Activated T-helper 17 cell treated with anti-CD3 and anti-CD28 coated beads, Interleukin-2, amount 50 U/mL, for 72 hours (primary cell): ENCODE measurements at regions not wholly inside any gene's neighbourhood (a gene's known extent, or its start where the extent isn't known, plus 50 kb on each side); places are given as distances from the start of the nearest gene placed in this dataset.
A peak's percentile ranks its signal among the peaks of the same experiment; 100 is the strongest.

Source experiments
- ATAC-seq: fragments of 150-1000 bp; cut with Tn5 transposase; replicated peaks from 2 replicates; pipeline ENCODE4 v1.10.0; 2021; ENCODE audit warnings: mild to moderate bottlenecking, moderate library complexity
- H3K27ac Mint-ChIP-seq: one replicate; pipeline ENCODE4 v1.8.0; 2022; ENCODE audit warnings: mixed read lengths
- H3K27me3 Mint-ChIP-seq: one replicate; pipeline ENCODE4 v1.8.0; 2022; ENCODE audit warnings: mixed read lengths
- H3K36me3 Mint-ChIP-seq: one replicate; pipeline ENCODE4 v1.8.0; 2022; ENCODE audit warnings: low read depth, mild to moderate bottlenecking, mixed read lengths
- H3K4me1 Mint-ChIP-seq: one replicate; pipeline ENCODE4 v1.8.0; 2022; ENCODE audit warnings: mixed read lengths
- H3K4me3 Mint-ChIP-seq: one replicate; pipeline ENCODE4 v1.8.0; 2022; ENCODE audit warnings: mild to moderate bottlenecking, mixed read lengths
- H3K9me3 Mint-ChIP-seq: one replicate; pipeline ENCODE4 v1.8.0; 2022; ENCODE audit warnings: mixed read lengths

DNA sequence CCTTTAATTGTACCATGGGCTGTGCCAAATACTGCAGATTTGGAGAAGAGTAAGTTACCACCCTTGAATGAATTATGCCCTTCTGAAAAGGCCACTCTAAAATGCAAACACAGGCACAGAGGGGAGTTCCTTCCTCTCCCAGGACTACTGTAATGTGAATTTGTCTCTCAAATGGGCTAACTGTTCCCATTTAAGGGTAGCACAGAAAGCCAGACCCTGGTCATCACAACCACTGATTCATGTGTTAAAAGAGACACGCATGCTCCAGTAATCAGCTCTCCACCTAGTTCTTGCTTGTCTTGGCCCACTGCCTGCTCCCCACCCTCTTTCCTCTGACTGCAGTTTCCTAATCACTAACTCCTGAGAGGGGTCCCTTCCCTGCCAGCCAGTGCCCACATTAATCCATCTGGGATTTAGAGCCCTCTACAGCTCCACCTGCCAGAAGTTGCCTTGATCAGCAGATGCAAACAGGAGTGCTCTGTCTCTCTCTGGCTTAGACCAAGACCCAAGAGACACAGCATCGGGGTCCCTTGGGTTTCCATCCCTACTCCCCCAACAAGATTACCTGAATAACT lies 382.4 kb downstream of the TMEM167A start:
- no peaks in the 10 kb centered on the region for H3K27me3 Mint-ChIP-seq
- H3K4me1 Mint-ChIP-seq = no peaks in the 10 kb centered on the region
- no peaks in the 10 kb centered on the region for H3K36me3 Mint-ChIP-seq
- H3K4me3 Mint-ChIP-seq = no peak overlapping the region
- no peak for ATAC-seq
- H3K9me3 Mint-ChIP-seq = no peaks in the 10 kb centered on the region
- H3K27ac Mint-ChIP-seq = no peak overlapping the region

DNA sequence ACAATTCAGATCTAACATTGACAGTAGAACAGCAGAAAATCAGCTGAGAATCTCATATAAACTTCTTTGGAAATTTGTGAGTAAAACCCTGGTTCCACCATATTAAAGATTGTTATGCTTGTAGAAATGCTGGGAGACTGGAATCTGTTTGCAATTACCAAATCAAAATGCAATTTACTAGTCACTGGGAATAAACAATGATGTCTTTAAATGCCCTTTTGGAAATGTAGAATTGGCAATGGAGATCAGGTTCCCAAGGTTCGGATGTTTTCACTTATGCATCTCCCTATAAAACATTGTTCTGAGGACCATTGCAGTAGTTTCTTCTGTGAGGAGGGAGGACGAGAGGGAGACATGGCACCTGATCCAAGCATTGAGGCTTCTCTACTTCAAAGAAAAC lies 384.4 kb downstream of the TMEM167A start:
- Mint-ChIP-seq H3K27ac (no peak overlapping the region), H3K9me3 (no peaks in the 10 kb centered on the region), H3K27me3 (no peaks in the 10 kb centered on the region), H3K4me1 (no peaks in the 10 kb centered on the region), H3K4me3 (no peak overlapping the region), H3K36me3 (no peaks in the 10 kb centered on the region)
- no peak for ATAC-seq

GRCh38 chr5:82684659-82685058 lies 392.5 kb downstream of the TMEM167A start:
- Mint-ChIP-seq H3K4me3 (no peak overlapping the region), H3K9me3 (peaks cover 3% of the 10 kb centered on the region), H3K27ac (no peak overlapping the region), H3K27me3 (no peaks in the 10 kb centered on the region), H3K4me1 (no peaks in the 10 kb centered on the region), H3K36me3 (no peaks in the 10 kb centered on the region)
- no peak for ATAC-seq

GRCh38 chr5:82684165-82684564 lies 393.0 kb downstream of the TMEM167A start:
- Mint-ChIP-seq H3K4me1 (no peaks in the 10 kb centered on the region), H3K36me3 (no peaks in the 10 kb centered on the region), H3K4me3 (no peak overlapping the region), H3K27ac (no peak overlapping the region), H3K9me3 (peaks cover 3% of the 10 kb centered on the region), H3K27me3 (no peaks in the 10 kb centered on the region)
- no peak for ATAC-seq

DNA sequence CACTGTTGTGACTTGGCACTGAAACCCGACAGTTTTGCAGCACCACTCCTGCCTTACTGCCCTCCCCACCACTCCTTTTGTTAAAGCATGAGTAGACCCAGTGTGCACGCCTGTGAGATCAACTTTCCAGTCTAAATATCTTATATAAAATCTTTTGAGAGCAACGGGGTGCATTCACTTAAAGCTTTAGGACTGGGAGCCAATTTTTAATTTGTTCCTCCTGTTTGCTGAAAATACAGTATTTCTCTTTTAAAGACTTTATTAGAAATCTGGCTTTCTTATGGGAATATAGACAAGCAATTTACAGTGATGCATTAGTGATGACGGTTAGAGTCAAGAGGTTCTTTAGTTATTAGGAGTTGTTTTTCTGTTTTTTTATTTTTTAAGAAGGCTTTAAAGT lies 397.5 kb downstream of the TMEM167A start:
- no peak overlapping the region for H3K4me3 Mint-ChIP-seq
- no peak for ATAC-seq
- H3K4me1 Mint-ChIP-seq = peaks cover 13% of the 10 kb centered on the region
- no peaks in the 10 kb centered on the region for H3K36me3 Mint-ChIP-seq
- H3K27me3 Mint-ChIP-seq = no peaks in the 10 kb centered on the region
- no peak overlapping the region for H3K27ac Mint-ChIP-seq
- peaks cover 3% of the 10 kb centered on the region for H3K9me3 Mint-ChIP-seq

DNA sequence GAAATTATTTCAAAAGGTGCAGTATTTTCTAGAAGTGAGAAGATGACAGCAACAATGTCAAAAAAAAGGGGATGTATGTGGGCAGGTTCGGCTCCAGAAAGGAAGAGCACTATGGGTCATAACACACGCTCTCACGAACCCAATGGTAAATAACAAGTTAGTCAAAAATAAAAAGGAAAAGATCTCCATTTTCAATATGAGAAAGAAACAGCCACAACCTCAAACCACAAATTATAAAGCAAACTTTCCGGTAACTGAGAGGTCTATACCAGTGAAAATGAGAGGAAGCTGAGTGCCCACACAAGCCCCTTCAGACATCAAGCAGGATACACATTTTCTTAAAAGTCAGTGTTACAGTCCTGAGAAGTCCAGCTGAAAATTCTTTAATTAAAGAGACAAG lies 398.5 kb upstream of the RPS23 start:
- peak; percentile 88 for ATAC-seq
- no peaks in the 10 kb centered on the region for H3K27me3 Mint-ChIP-seq
- H3K4me3 Mint-ChIP-seq = peak overlapping the region; percentile 62

GRCh38 chr5:82674671-82675070 lies 396.5 kb upstream of the RPS23 start:
- Mint-ChIP-seq H3K4me3 (no peak overlapping the region), H3K4me1 (peaks cover 13% of the 10 kb centered on the region), H3K27ac (no peak overlapping the region), H3K36me3 (no peaks in the 10 kb centered on the region), H3K9me3 (peaks cover 6% of the 10 kb centered on the region), H3K27me3 (no peaks in the 10 kb centered on the region)
- no peak for ATAC-seq

More for the DNA sequence above, 398.5 kb upstream of the RPS23 start:
- Mint-ChIP-seq H3K9me3 (peaks cover 5% of the 10 kb centered on the region), H3K4me1 (peaks cover 13% of the 10 kb centered on the region), H3K36me3 (no peaks in the 10 kb centered on the region), H3K27ac (peak overlapping the region; percentile 76)

DNA sequence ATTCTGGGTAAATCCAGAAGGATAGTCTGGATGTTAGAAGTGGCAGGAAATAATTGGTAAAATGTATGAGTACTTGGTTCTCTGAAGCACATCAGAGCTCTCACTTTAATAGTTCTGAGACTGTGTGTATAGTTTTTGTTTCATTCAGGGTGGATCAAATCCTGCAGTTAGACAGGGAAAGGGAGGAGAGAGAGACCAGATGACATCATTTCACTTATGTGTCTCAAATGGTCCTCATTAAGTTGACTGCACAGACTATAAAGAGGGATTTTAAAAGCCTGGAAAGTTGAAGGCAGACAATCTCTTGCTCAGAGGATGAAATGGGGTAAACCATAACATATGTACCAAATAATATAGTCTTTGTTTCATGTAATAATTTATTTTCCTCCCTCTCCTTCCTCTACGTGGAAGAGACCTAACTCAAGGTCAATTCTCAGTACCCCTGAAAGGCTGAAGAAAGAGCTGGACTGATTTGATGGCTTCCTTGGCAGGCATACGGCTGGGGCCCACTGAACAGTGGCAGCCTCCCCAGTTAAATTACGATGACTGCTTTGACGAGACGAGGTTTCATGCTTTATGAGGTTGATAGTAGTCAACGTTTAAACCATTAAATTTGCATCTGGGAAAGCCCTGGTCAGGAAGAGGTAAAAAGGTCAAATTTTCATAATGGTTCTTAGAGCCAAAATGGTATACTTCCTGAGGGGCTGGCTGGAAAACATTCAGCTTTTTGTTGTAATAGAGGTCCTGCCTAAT lies 395.1 kb upstream of the RPS23 start:
- Mint-ChIP-seq H3K36me3 (no peaks in the 10 kb centered on the region), H3K9me3 (peaks cover 6% of the 10 kb centered on the region), H3K27ac (no peak overlapping the region), H3K27me3 (no peaks in the 10 kb centered on the region), H3K4me3 (peak overlapping the region; percentile 9), H3K4me1 (peaks cover 13% of the 10 kb centered on the region)
- ATAC-seq = peak; percentile 74

DNA sequence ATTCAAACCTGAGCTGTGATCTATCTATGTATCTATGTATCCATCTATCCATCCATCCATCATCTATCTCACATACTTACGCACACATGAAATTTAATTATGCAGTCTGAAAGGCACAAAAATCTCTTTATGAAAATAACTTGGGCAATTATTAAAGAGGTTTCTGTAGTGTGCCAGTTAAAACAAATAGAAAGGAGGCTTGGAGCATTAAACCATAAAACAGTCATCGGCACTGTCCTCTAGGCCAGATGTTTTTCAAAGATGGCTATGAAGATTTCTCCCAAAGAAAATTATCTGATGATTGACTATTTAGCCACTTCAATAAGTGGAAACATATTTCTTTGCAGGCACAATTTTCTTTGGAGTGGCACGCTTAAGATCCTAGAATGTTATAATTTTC lies 392.5 kb upstream of the RPS23 start:
- Mint-ChIP-seq H3K27me3 (no peaks in the 10 kb centered on the region), H3K36me3 (no peaks in the 10 kb centered on the region), H3K9me3 (peaks cover 6% of the 10 kb centered on the region), H3K27ac (no peak overlapping the region), H3K4me1 (no peaks in the 10 kb centered on the region), H3K4me3 (no peak overlapping the region)
- ATAC-seq = no peak

DNA sequence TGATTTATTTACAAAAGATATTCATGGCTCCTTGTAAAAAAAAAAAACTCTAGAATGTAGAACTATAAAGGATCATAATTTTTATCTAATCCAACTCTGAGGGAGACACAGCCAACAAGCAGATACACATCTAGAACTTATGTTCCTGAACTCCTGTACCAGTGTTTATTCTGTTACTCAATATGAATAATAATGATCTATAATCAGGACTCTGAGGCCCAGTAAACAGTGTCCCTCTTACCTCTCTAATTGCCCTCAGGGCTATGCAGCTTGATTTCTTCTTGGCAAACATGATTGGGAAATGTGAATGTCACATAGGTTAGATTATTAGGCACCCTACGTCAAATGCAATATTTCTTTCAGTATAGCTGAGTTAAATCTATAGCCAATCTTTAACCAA lies 391.6 kb upstream of the RPS23 start:
- Mint-ChIP-seq H3K4me3 (no peak overlapping the region), H3K9me3 (peaks cover 6% of the 10 kb centered on the region), H3K4me1 (no peaks in the 10 kb centered on the region), H3K36me3 (no peaks in the 10 kb centered on the region), H3K27ac (no peak overlapping the region), H3K27me3 (no peaks in the 10 kb centered on the region)
- ATAC-seq = no peak

DNA sequence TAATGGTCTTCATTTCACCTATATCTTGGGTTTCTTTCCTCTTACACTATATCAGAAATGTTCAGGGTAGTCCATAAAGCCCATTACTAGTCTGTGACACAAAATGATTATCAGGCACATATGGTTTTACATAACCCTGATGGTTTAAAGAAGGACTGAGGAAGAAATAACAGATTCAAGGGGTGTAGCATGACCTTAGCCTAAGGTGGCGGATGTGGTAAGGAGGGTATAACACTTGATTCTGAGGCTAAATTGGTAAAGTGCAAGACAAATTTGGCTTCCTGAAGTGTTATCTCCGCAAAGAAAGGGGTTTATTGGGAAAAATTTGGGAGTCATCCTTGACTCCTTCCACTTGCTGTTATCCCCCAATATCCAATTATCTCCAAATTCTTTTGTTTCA lies 388.2 kb upstream of the RPS23 start:
- H3K36me3 Mint-ChIP-seq = no peaks in the 10 kb centered on the region
- no peaks in the 10 kb centered on the region for H3K27me3 Mint-ChIP-seq
- no peak overlapping the region for H3K4me3 Mint-ChIP-seq
- H3K4me1 Mint-ChIP-seq = no peaks in the 10 kb centered on the region
- no peak for ATAC-seq
- no peaks in the 10 kb centered on the region for H3K9me3 Mint-ChIP-seq
- H3K27ac Mint-ChIP-seq = no peak overlapping the region

GRCh38 chr5:82664732-82665131 lies 386.6 kb upstream of the RPS23 start:
- H3K27me3 Mint-ChIP-seq = no peaks in the 10 kb centered on the region
- H3K4me3 Mint-ChIP-seq = no peak overlapping the region
- no peak for ATAC-seq
- H3K9me3 Mint-ChIP-seq = no peaks in the 10 kb centered on the region
- H3K27ac Mint-ChIP-seq = no peak overlapping the region
- no peaks in the 10 kb centered on the region for H3K4me1 Mint-ChIP-seq
- no peaks in the 10 kb centered on the region for H3K36me3 Mint-ChIP-seq

GRCh38 chr5:82663225-82663624 lies 385.1 kb upstream of the RPS23 start:
- H3K27ac Mint-ChIP-seq = no peak overlapping the region
- H3K4me1 Mint-ChIP-seq = no peaks in the 10 kb centered on the region
- no peak for ATAC-seq
- H3K9me3 Mint-ChIP-seq = no peaks in the 10 kb centered on the region
- no peaks in the 10 kb centered on the region for H3K36me3 Mint-ChIP-seq
- no peaks in the 10 kb centered on the region for H3K27me3 Mint-ChIP-seq
- H3K4me3 Mint-ChIP-seq = no peak overlapping the region

- H3K27me3 Mint-ChIP-seq = no peaks in the 10 kb centered on the region
- no peaks in the 10 kb centered on the region for H3K36me3 Mint-ChIP-seq
- no peak overlapping the region for H3K27ac Mint-ChIP-seq
- no peaks in the 10 kb centered on the region for H3K4me1 Mint-ChIP-seq
- H3K9me3 Mint-ChIP-seq = no peaks in the 10 kb centered on the region
- no peak overlapping the region for H3K4me3 Mint-ChIP-seq
- no peak for ATAC-seq
Observed at GRCh38 chr5:82662340-82662739, 384.2 kb upstream of the RPS23 start.

- H3K27ac Mint-ChIP-seq = no peak overlapping the region
- H3K9me3 Mint-ChIP-seq = no peaks in the 10 kb centered on the region
- no peak for ATAC-seq
- no peaks in the 10 kb centered on the region for H3K4me1 Mint-ChIP-seq
- H3K36me3 Mint-ChIP-seq = no peaks in the 10 kb centered on the region
- H3K4me3 Mint-ChIP-seq = no peak overlapping the region
- H3K27me3 Mint-ChIP-seq = no peaks in the 10 kb centered on the region
Observed at GRCh38 chr5:82661933-82662332, 383.8 kb upstream of the RPS23 start.
